GM06990 (cell line): ENCODE measurements at regions not wholly inside any gene's neighbourhood (a gene's known extent, or its start where the extent isn't known, plus 50 kb on each side); places are given as distances from the start of the nearest gene placed in this dataset.

Experiments used
- DNase-seq: peaks from one replicate; pipeline ENCODE4 v3.0.0-alpha.2; 2011; ENCODE audit not compliant: insufficient read length; ENCODE audit errors: extremely low read depth
- H3K27me3 ChIP-seq: replicated peaks from 2 replicates; pipeline ENCODE4 v1.6.0; 2011; ENCODE audit warnings: low read length; ENCODE audit not compliant: control insufficient read depth, insufficient read depth
- H3K36me3 ChIP-seq: 2 replicates; pipeline ENCODE4 v1.5.1; 2011; ENCODE audit warnings: low read length; ENCODE audit not compliant: control insufficient read depth, insufficient read depth
- H3K4me3 ChIP-seq: replicated peaks from 2 replicates; pipeline ENCODE4 v1.5.1; 2011; ENCODE audit warnings: low read depth, mild to moderate bottlenecking, control low read depth, low read length
- TF ChIP-seq, protein P1 (sequence below): IDR thresholded peaks from 2 replicates; pipeline ENCODE4 v1.5.1; 2011; ENCODE audit warnings: low read length, control low read depth, mild to moderate bottlenecking, inconsistent platforms; ENCODE audit not compliant: insufficient read depth, poor library complexity, severe bottlenecking

DNA sequence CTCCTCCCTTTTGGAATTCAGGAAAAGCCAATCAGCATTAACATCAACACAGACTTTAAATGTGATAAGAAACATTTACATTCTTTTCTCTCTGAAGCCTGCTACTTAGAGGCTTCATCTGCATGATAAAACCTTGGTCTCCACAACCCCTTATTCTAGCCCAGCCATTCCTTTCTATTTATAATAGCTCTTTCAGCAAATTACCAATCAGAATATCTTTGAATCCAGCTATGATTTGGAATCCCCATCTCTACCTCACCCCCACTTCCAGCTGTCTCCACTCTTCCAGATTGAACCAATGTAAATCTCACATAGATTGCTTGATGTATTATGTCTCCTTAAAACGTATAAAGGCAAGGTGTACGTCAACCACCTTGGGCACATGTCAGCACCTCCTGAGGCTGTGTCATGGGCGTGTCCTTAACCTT lies 139.7 kb downstream of the TUSC7 start:
- TF ChIP-seq, protein P1, sequence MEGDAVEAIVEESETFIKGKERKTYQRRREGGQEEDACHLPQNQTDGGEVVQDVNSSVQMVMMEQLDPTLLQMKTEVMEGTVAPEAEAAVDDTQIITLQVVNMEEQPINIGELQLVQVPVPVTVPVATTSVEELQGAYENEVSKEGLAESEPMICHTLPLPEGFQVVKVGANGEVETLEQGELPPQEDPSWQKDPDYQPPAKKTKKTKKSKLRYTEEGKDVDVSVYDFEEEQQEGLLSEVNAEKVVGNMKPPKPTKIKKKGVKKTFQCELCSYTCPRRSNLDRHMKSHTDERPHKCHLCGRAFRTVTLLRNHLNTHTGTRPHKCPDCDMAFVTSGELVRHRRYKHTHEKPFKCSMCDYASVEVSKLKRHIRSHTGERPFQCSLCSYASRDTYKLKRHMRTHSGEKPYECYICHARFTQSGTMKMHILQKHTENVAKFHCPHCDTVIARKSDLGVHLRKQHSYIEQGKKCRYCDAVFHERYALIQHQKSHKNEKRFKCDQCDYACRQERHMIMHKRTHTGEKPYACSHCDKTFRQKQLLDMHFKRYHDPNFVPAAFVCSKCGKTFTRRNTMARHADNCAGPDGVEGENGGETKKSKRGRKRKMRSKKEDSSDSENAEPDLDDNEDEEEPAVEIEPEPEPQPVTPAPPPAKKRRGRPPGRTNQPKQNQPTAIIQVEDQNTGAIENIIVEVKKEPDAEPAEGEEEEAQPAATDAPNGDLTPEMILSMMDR = no peak
- Histone ChIP-seq H3K36me3 (no peaks in the 10 kb centered on the region), H3K4me3 (no peak overlapping the region), H3K27me3 (no peaks in the 10 kb centered on the region)
- DNase-seq = no peak

DNA sequence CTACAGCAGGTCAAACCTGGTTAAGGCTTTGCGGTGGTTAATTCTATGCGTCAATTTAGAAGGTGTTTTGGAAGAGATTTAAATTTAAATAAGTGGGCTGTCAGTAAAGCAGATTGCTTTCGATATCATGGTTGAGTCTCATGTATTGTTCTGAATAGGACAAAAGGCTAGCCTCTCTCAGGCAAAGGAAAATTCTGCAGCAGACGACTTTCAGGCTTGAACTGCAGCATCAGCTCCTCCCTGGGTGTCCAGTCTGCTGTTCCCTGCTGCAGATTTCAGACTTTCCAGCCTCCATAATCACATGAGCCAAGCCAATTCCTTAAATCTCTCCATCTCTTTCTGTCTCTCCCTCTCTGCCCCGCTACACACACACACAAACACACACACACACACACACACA lies 143.2 kb downstream of the TUSC7 start:
- H3K4me3 ChIP-seq = no peak overlapping the region
- no peaks in the 10 kb centered on the region for H3K27me3 ChIP-seq
- H3K36me3 ChIP-seq = no peaks in the 10 kb centered on the region
- TF ChIP-seq, protein P1 = no peak
- DNase-seq = no peak

DNA sequence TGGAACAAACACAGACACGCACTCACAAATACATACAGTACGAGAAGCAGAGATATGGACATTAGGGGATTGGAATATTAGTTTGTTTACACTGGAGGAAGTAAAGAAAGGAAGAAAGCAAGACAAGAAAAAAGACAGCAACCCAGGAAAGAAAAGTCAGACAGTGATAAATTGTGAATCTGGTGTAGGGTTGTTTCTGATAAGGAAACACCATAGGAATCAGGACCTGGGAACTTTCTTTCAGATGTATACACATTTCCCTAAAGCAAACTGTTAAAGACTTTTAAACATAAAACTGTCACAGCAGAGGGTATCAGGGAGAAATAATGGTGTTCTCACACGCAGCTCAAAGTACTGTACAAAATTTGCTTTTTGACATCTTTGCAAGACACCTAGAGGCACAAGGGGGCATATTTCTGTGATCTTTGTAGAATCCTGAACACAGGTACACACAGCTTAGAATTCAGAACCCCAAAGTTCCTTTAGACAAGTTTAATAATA lies 153.7 kb downstream of the TUSC7 start:
- no peaks in the 10 kb centered on the region; the same call in 1 of the 2 replicates for H3K27me3 ChIP-seq
- no peak overlapping the region for H3K4me3 ChIP-seq
- no peaks in the 10 kb centered on the region for H3K36me3 ChIP-seq
- DNase-seq = no peak
- TF ChIP-seq, protein P1 = no peak

DNA sequence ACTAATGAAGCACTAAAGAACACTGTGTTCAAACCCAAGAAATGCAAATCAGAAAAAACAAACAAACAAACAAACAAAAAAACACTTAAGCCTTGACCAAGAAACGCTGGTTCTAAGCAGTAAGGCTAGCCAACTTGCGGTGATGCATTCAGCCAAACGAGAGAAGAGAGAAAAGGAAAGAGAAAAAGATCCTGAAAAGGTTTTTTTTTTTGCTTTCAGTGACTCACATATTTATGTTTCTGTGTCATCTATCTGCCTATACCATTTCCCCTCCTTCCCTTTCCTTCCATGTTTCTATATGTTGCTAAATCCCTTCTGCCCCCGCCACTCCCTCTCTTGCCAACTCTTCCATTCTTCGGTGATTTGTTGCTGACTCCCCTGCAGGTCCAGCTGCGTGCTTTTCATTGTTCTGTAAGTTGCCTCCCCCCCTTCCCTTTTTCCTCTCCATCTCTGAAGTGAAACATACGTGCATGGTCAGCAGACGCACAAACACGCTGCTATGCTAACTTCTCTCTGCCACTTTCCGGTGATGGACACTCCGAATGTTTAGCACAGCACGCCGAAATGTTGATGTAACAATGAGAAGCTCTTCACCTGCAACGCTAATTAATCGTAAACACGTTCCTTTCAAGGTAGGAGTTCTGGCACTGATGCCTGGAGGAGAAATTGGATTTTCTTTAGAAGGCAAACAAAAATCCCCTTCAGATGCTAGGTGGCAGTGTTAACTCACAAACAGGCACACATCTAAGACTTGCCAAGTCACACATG lies 154.4 kb downstream of the TUSC7 start:
- Histone ChIP-seq H3K4me3 (peak overlapping the region; percentile 19; the same call in 1 of the 2 replicates), H3K36me3 (no peaks in the 10 kb centered on the region), H3K27me3 (no peaks in the 10 kb centered on the region; the same call in 1 of the 2 replicates)
- DNase-seq = no peak
- TF ChIP-seq, protein P1 = peak; percentile 54

DNA sequence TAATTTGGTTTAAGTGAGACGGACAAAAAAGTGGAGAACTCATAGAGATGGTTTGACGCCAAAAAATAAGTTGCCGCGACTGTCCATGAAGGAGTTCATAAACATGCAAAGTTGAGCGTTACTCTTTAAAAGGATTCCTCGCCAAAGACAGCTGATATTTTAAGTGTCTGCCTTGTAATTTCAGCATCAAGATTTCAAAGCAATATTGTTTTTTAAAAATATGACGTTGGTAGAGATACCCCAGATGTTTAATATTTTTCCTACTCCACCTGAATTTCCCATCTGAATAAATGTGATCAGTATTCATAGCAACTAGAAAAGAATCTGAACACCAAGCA lies 155.0 kb downstream of the TUSC7 start:
- H3K4me3 ChIP-seq = no peak overlapping the region
- TF ChIP-seq, protein P1 = no peak

More for the DNA sequence above, 155.0 kb downstream of the TUSC7 start:
- Histone ChIP-seq H3K27me3 (no peaks in the 10 kb centered on the region; the same call in 1 of the 2 replicates), H3K36me3 (no peaks in the 10 kb centered on the region)
- no peak for DNase-seq
